NCI-H510A (cell line): ENCODE measurements at regions not wholly inside any gene's neighbourhood (a gene's known extent, or its start where the extent isn't known, plus 50 kb on each side); places are given as distances from the start of the nearest gene placed in this dataset.

Experiments used
- DNase-seq: peaks from one replicate; lab custom pipeline; 2025; lab: John Stamatoyannopoulos, UW

DNA sequence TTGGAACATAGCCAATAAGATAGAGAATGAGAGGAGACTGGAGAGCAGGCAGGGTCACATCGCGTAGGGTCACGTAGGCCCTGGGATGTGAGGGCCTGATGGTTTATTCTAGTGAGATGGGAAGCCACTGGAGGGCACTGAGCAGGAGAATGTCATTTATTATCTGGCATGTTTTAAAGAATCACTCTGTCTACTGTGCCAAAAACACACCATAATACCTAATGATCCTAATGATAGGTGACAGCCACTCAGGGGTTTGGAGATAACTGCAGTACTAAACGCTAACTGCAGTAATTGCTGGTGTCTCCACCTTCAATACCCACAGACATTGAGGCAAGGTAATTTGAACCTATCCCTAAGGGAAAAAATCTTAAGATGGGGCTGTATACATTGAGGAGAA, 185.4 kb downstream of the TTLL7 start:
- DNase-seq: no peak

- no peak for DNase-seq
These were observed 188.8 kb downstream of the TTLL7 start for GRCh38 chr1:83810144-83810543.

DNA sequence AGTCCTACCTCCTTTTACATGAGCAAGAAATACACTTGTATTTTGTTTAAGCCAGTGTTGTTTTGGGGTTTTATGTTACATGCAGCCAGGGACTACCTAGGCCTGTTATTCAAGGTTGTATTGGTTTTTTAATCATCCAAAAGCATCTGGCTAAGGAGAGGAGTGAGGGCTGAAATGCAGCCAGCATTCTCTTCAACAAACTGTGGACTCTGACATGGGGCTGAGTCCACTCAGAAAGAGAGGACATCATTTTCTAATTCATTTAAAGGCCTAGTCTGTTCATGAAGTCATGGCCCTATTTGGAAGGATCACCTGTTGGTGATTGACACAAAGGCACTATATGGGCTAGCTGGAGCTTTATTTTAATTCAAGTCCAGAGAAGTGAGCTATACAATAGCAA, 190.4 kb downstream of the TTLL7 start:
- DNase-seq: no peak

- DNase-seq: no peak
These were observed 191.1 kb downstream of the TTLL7 start for GRCh38 chr1:83807821-83808220.

- no peak for DNase-seq
These were observed 191.7 kb downstream of the TTLL7 start for GRCh38 chr1:83807231-83807630.

- DNase-seq: no peak
These were observed 193.0 kb downstream of the TTLL7 start for GRCh38 chr1:83805921-83806320.

DNA sequence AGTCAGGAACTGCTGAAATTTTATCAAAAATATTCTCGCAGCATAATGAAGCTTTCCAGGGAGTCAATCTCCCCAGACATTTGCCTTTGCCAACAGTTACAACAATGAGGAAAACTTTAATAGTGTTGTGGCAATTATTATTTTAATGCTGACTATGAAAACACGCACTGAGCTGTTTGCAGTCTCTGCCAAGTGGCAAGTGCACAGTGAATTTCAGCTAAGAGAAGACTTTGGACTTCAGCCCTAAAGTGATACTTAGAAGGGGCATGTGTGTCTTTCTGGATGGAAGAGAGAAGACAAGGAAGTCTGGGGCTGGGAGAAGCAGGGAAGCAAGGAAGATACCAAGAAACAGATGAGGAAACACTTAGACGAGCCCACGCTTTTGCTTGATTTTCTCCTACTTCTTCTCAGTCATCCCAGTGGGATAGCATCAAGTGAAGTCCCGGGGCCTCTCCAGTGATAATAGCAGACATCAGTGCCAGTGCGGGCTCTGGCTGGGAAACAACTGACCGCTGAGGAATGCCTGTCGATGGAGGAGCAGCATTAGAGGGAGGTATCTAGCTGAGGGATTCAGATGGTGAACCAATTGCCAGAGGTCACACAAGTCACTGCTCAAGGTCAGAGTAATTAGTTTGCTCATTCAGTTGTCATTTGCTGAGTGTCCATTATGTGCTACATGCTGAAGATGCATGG, 196.3 kb downstream of the TTLL7 start:
- no peak for DNase-seq

GRCh38 chr1:83802023-83802422, 196.9 kb downstream of the TTLL7 start:
- DNase-seq: peak; percentile 7

DNA sequence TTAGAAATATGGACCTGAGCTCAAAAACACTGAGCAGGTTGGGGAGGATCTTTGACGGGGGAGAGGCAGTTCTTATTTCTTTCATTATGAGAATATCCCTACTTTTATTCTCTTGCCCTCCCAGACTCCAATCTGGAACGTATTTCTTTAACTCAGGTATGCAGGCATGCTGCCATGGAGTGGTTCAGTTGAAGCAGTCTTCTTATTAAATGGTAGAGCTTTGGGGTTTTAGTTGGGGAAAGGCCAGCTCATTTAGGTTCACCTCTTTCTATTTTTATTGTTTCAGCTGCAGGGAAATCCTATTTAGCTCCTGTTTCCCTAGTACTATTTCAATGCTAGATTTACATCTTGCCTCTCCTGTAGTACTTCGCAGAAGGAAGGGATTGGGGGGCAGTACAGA, 198.9 kb downstream of the TTLL7 start:
- DNase-seq: no peak

DNA sequence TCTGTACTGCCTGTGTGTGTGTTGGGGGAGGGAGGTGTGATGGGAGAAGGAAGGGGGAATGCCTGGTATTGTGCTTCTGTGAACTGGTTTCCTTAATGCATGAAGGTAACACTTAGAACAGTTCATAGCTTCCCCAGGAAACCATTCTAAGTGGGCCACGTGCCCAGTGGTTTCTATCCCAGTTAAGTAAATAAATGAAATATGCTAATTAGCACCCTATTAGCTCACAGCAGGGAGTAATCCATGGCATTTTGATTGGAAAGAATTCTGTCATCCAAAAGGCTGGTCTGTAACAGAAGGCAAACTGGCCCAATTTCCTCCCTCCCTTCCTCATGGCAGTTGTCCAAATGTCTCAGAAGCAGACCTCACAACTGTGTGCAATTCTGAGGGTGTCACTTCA, 199.3 kb downstream of the TTLL7 start:
- DNase-seq: no peak

- DNase-seq: no peak
These were observed 200.0 kb downstream of the TTLL7 start for GRCh38 chr1:83798965-83799364.

DNA sequence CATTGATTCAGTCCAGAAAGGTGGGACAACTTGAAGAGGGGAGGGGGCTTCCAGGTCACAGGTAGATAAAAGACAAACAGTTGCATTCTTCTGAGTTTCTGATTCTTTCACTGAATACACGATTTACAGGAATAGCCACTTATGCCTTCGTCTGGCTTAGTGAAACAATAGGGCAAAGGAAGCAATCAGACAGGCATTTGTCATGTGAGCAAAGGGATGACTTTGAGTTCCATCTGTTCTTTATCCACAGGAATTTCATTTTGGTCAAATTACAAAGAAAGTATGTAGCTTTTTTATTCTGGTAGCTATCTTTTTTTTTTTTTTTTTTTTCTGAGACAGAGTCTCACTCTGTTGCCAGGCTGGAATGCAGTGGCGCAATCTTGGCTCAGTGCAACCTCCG, 202.5 kb downstream of the TTLL7 start:
- no peak for DNase-seq

DNA sequence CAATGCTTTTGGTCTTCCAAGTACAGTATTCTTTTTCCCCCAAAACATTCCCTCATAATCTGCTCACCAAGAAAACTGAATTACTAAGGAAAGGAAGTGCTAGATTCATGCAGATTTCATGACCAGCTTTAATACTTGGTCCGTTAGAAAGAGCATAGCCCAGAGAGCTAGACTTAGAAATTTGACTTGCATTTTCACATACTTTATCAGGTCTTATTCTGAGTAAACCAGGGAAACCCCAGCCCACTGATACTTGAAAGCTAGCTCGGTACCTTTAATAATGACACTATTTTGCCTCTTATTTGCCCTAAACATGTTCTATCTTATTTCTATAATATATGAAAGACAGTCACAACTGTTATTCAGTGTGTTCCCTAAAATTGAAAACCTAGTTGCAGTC, 204.5 kb downstream of the TTLL7 start:
- DNase-seq: no peak

DNA sequence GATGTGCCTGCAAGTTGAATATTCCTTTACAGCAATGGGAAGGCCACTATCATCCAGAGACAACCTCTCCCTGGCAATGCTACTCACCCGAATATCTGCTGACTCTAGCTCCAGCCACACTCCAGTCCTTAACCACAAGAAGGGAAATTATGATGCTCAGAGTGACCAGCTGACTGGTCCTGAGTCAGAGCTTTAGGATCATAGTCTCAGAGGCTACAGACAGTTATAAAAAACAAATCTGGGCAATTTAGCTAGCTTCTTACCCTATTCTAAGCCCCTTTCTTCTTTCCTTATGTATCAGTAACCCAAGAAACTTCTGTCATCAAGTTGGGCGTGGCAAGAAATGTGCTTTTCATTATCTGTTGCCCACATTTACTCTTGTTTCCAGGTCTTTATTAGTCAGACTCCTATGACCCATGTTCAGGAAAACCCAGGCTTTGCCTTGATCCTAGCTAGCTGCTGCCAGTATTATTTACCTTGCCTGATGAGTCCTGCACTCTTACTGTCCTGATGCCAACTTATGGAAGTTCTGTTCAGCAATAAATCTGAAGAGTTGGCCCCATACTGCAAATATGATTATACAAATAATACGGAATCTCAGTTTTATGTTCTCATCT, 207.0 kb downstream of the TTLL7 start:
- DNase-seq: no peak

DNA sequence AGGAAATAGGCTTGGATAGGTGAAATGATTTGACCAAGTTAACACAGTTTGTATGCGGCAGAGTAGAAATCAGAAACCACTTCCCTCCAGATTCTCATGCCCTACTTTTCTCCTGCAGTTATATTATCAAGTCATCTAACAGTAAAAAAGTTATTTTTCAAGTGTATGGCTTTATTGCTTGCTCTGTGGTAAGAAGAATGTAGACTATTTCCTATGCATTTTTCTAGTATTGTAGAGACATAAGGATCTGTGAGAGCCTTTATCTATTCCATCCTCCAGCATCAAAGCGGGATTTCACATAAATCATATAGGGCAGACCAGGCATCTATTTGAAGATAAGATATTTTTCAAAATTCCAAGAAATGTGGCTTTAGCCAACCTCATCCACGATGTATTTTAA, 208.5 kb downstream of the TTLL7 start:
- DNase-seq: no peak

- no peak for DNase-seq
These were observed 211.5 kb downstream of the TTLL7 start for GRCh38 chr1:83787246-83787998.

DNA sequence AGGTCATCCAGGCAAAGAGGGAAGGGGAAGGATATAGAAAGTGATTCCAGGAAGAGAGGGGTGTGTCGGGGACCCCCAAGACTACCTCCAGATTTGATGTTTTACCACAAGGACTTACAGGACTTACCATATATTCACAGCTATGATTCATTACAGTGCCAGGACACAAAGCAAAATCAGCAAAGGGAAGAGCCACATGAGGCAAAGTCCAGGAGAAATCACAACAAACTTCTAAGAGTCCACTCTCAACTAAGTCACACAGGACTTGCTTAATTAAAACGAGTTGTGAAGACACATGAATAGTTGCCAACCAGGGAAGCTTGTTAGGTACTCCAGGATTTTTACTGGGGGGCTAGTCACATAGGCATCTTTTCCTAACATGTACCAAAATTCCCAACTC, 217.3 kb downstream of the TTLL7 start:
- no peak for DNase-seq

- DNase-seq: no peak
These were observed 219.4 kb downstream of the TTLL7 start for GRCh38 chr1:83779565-83779964.

GRCh38 chr1:83777758-83778101, 221.2 kb downstream of the TTLL7 start:
- DNase-seq: no peak

DNA sequence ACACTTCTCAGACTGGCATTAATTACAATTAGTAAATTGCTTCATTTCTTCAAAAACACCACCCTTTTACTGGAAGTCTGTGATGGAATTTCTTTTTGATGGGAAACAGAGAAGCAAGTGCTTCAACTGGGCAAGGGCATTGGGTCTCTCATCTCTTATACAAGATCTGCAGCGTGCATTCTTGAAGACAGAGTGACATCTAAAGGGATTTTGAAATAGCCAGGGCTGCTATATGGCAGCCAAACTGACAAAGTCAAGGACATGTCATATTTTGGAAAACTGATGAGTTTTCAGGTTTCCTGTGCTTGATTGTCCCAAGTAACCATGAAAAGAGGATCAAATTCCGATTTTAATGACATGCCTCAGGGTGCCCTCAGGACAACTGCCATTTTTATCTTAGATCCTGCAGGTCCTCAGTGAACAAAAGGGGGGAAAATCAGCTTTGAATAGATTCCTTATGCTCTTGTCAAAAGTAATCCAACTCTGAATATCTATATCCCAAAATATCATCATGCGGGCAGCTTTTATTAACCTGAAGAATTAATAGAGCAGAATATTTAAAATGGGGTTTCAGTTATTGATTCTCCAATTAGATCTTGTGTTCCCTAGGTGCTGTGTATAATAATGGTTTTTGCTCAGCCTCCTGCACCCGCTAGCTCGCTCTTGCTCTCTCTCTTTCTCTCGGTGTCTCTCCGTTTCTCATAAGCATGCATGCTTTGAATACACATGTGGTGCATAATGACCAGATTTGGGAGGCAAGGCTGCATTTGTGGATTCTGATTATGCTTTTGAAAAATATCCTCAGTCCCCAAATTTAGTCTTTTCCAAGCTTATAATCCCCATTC, 221.8 kb downstream of the TTLL7 start:
- DNase-seq: no peak

DNA sequence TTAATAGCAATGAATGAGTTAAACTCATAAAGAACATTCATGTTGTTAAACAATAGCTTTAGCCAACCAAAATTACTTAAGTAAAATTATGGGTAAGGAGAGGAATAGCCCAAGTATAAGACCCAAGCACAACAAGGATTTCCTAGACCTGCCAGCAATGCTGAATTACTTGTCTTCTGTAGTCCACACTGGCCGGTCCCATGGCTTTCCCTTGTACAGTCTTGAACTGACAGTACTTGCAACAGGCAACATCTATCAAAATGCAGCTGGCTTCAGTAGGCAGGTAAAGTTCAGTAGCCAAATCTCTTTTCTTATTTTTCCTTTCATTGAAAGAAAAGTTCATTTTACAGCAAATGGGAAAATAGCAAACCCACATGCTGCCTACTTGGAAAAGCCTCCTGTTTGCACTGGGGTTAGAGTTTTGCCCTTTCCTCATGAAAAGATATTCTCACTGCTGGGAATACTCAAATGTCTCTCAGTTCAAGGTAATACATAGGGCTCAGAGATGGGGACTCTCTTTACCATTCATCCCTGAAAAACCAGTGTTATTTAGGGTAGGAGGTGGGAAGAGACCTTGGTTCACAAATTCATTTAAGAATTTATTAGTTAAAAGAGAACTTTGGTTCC, 222.8 kb downstream of the TTLL7 start:
- DNase-seq: no peak

- no peak for DNase-seq
These were observed 225.9 kb downstream of the TTLL7 start for GRCh38 chr1:83773059-83773458.
